ENCODE measurements at regions not wholly inside any gene's neighbourhood (a gene's known extent, or its start where the extent isn't known, plus 50 kb on each side); places are given as distances from the start of the nearest gene placed in this dataset.

- TF ChIP-seq CTCF (IDR thresholded peaks at IDR 0.05) (no peak), POLR2A (IDR thresholded peaks at IDR 0.05) (no peak), POLR2AphosphoS5 (IDR thresholded peaks at IDR 0.05) (no peak)
- Histone ChIP-seq H3K27ac (no peak overlapping the region), H3K36me3 (no peaks in the 10 kb centered on the region), H3K9me3 (no peaks in the 10 kb centered on the region), H3K27me3 (no peaks in the 10 kb centered on the region), H3K4me1 (no peaks in the 10 kb centered on the region), H3K4me3 (no peak overlapping the region)
- intact Hi-C loops (cut with DNase I; ENCODE audit: low total_unique reads) = no loop called here
- DNase-seq (ENCODE audit: low spot score in 2 of 2) = no peak
Observed at GRCh38 chr12:22916241-22916640, 291.3 kb downstream of the ETNK1 start.

GRCh38 chr12:22916815-22917214 is 291.8 kb downstream of the ETNK1 start:
- no peak for TF ChIP-seq CTCF (IDR thresholded peaks at IDR 0.05)
- TF ChIP-seq POLR2A (IDR thresholded peaks at IDR 0.05) = no peak
- no peak for TF ChIP-seq POLR2AphosphoS5 (IDR thresholded peaks at IDR 0.05)

GRCh38 chr12:22919883-22920282 is 294.9 kb downstream of the ETNK1 start:
- Histone ChIP-seq H3K36me3 (no peaks in the 10 kb centered on the region), H3K4me3 (no peak overlapping the region), H3K9me3 (no peaks in the 10 kb centered on the region), H3K4me1 (no peaks in the 10 kb centered on the region), H3K27me3 (no peaks in the 10 kb centered on the region), H3K27ac (no peak overlapping the region)
- no peak for DNase-seq (ENCODE audit: low spot score in 2 of 2)
- intact Hi-C loops (cut with DNase I; ENCODE audit: low total_unique reads) = no loop called here
- no peak for TF ChIP-seq CTCF (IDR thresholded peaks at IDR 0.05)
- TF ChIP-seq POLR2A (IDR thresholded peaks at IDR 0.05) = no peak
- no peak for TF ChIP-seq POLR2AphosphoS5 (IDR thresholded peaks at IDR 0.05)

More at GRCh38 chr12:22916815-22917214, 291.8 kb downstream of the ETNK1 start:
- Histone ChIP-seq H3K9me3 (no peaks in the 10 kb centered on the region), H3K27me3 (no peaks in the 10 kb centered on the region), H3K4me3 (no peak overlapping the region), H3K4me1 (no peaks in the 10 kb centered on the region), H3K27ac (no peak overlapping the region), H3K36me3 (no peaks in the 10 kb centered on the region)
- DNase-seq (ENCODE audit: low spot score in 2 of 2) = no peak
- intact Hi-C loops (cut with DNase I; ENCODE audit: low total_unique reads) = no loop called here

- intact Hi-C loops (cut with DNase I; ENCODE audit: low total_unique reads) = no loop called here
- H3K36me3 ChIP-seq = no peaks in the 10 kb centered on the region
- H3K27me3 ChIP-seq = no peaks in the 10 kb centered on the region
- H3K4me3 ChIP-seq = no peak overlapping the region
- no peak for DNase-seq (ENCODE audit: low spot score in 2 of 2)
- H3K27ac ChIP-seq = no peak overlapping the region
- H3K4me1 ChIP-seq = no peaks in the 10 kb centered on the region
- no peaks in the 10 kb centered on the region for H3K9me3 ChIP-seq
- no peak for TF ChIP-seq POLR2AphosphoS5 (IDR thresholded peaks at IDR 0.05)
- no peak for TF ChIP-seq POLR2A (IDR thresholded peaks at IDR 0.05)
- TF ChIP-seq CTCF (IDR thresholded peaks at IDR 0.05) = no peak
Observed at GRCh38 chr12:22923768-22924167, 298.8 kb downstream of the ETNK1 start.

- no peak for DNase-seq (ENCODE audit: low spot score in 2 of 2)
- intact Hi-C loops (cut with DNase I; ENCODE audit: low total_unique reads) = no loop called here
- H3K9me3 ChIP-seq = no peaks in the 10 kb centered on the region
- H3K4me3 ChIP-seq = no peak overlapping the region
- no peak overlapping the region for H3K27ac ChIP-seq
- no peaks in the 10 kb centered on the region for H3K27me3 ChIP-seq
- no peaks in the 10 kb centered on the region for H3K36me3 ChIP-seq
- no peaks in the 10 kb centered on the region for H3K4me1 ChIP-seq
- TF ChIP-seq CTCF (IDR thresholded peaks at IDR 0.05) = no peak
- no peak for TF ChIP-seq POLR2AphosphoS5 (IDR thresholded peaks at IDR 0.05)
- TF ChIP-seq POLR2A (IDR thresholded peaks at IDR 0.05) = no peak
Observed at GRCh38 chr12:22924391-22924790, 299.4 kb downstream of the ETNK1 start.

Measured in breast epithelium (tissue), 4 donors.